GM21619 (cell line): ENCODE measurements at regions not wholly inside any gene's neighbourhood (a gene's known extent, or its start where the extent isn't known, plus 50 kb on each side); places are given as distances from the start of the nearest gene placed in this dataset.
"Not testable (repeated sequence)": the region's sequence is repeated elsewhere in the genome, so short reads cannot be mapped to it uniquely, and the experiment has no call there.

Source experiments
- ATAC-seq: cut with Tn5 transposase; IDR thresholded peaks from one replicate; pipeline ENCODE4 v1.9.1; 2021; ENCODE audit not compliant: unreplicated experiment

- ATAC-seq, result no peak
These were observed 755.7 kb downstream of the KCNA4 start for GRCh38 chr11:29260939-29261705.

- ATAC-seq, result no peak
These were observed 758.4 kb downstream of the KCNA4 start for GRCh38 chr11:29258411-29258810.

- peak; percentile 56 for ATAC-seq
These were observed 760.2 kb downstream of the KCNA4 start for GRCh38 chr11:29256580-29256979.

DNA sequence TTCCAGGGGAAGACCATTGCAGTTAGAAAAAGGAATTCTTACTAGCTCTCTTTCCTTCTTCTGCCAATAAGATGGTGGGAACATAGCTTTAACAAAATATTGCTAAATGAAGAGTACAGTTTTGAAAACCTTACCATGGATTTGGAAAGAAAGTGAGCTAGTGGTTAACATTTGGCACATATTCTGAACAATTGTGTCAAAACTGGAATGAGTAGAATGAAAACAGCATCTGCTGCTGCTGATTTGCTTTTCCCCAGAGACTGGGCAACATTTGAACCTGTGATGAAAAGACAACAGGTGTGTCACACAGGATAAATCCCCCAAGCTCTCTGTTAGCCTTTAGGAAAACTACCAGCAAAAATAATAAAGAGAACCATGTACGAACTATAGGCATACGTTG is 761.4 kb downstream of the KCNA4 start:
- no peak for ATAC-seq

GRCh38 chr11:29251738-29252137 is 765.1 kb downstream of the KCNA4 start:
- ATAC-seq, result peak; percentile 68

GRCh38 chr11:29249713-29250112 is 767.1 kb downstream of the KCNA4 start:
- ATAC-seq, result no peak

DNA sequence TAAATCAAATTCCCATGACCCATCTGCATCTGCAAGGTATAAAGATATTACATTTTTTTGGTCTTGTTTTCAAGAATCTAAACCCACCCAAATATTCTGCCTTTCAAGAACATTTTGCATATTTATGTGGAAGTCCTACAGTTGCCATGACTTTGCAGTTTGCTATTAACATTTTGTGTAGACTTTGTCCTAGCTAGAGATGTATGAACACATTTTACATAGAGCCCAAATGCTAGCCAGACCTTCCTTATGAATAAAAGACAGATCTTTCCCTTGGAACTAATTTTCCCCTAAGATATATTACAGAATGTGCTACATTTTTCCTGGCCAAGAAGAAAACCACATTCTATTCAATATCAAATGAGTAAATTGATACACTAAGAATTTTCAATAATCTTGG is 772.5 kb downstream of the KCNA4 start:
- ATAC-seq, result no peak

- ATAC-seq, result no peak
These were observed 773.2 kb downstream of the KCNA4 start for GRCh38 chr11:29243616-29244015.

GRCh38 chr11:29231991-29232390 is 784.8 kb downstream of the KCNA4 start:
- no peak for ATAC-seq

DNA sequence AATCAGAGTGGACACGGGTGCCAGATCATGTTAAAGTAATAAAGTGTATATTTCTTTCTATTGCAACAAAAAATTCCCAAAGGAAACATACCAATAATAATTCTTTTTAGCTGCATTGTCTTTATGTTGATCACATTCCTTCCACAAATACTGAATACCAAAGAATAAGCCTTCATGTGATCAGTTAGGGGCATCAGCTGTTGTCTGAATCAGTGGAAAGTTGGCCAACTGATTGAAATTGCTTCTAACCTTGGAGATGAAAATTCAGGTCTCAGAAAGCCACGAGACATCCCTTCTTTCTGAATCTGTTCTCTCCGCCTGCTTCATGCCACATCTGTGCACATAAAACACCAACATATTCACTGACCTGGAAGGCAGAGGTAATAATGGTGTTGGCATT is 785.2 kb downstream of the KCNA4 start:
- no peak for ATAC-seq

- no peak for ATAC-seq
These were observed 789.0 kb downstream of the KCNA4 start for GRCh38 chr11:29227811-29228210.

- ATAC-seq, result no peak
These were observed 792.0 kb downstream of the KCNA4 start for GRCh38 chr11:29224739-29225384.

DNA sequence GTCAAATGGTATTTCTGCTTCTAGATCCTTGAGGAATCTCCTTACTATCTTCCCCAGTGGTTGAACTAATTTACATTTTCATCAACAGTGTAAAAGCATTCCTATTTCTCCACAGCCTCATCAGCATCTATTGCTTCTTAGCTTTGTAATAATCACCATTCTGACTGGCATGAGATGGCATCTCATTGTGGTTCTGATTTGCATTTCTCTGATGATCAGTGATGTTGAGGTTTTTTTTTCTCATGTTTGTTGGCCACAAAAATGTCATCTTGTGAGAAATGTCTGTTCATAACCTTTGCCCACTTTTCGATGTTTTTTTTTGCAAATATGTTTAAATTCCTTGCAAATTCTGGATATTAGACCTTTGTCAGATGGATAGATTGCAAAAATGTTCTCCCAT is 797.3 kb downstream of the KCNA4 start:
- not testable (repeated sequence) for ATAC-seq

DNA sequence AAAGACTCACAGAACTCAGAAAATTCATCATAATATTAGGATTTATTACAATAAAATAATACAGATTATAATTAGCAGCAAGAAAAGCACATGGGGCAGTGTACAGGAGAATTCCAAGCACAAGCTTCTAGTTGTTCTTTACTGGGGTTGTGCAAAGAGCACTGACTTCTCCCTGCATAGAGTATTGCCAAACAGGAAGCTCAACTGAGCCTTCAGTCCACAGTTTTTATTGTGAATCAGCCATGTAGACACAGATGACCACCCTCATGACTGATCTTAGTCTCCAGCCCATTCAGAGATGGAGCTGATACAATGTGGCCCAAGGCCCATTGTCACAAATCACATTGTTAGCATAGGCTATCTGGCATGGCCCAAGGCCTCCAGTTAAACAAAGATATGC is 798.9 kb downstream of the KCNA4 start:
- ATAC-seq, result no peak

GRCh38 chr11:29214833-29215232 is 802.0 kb downstream of the KCNA4 start:
- ATAC-seq, result no peak

- ATAC-seq, result no peak
These were observed 805.6 kb downstream of the KCNA4 start for GRCh38 chr11:29211202-29211601.

- no peak for ATAC-seq
These were observed 806.4 kb downstream of the KCNA4 start for GRCh38 chr11:29210426-29210825.

- ATAC-seq, result no peak
These were observed 808.7 kb downstream of the KCNA4 start for GRCh38 chr11:29208117-29208516.

- no peak for ATAC-seq
These were observed 815.9 kb downstream of the KCNA4 start for GRCh38 chr11:29200791-29201562.

GRCh38 chr11:29190313-29190712 is 826.5 kb downstream of the KCNA4 start:
- no peak for ATAC-seq

- ATAC-seq, result no peak
These were observed 829.6 kb downstream of the KCNA4 start for GRCh38 chr11:29187215-29187614.
